T-helper 1 cell treated with Interleukin-12 subunit alpha and Interleukin-12 subunit beta and Interleukin-4 antibody, amounts not matched to agents 30 μg/mL and 1 μg/mL, for 36 hours (primary cell): ENCODE measurements at regions not wholly inside any gene's neighbourhood (a gene's known extent, or its start where the extent isn't known, plus 50 kb on each side); places are given as distances from the start of the nearest gene placed in this dataset.
"Not testable (repeated sequence)": the region's sequence is repeated elsewhere in the genome, so short reads cannot be mapped to it uniquely, and the experiment has no call there.

Source experiments
- H3K27ac Mint-ChIP-seq: one replicate; pipeline ENCODE4 v1.8.0; 2021; ENCODE audit warnings: mild to moderate bottlenecking, mixed read lengths
- H3K27me3 Mint-ChIP-seq: one replicate; pipeline ENCODE4 v1.8.0; 2021; ENCODE audit warnings: low read depth, mixed read lengths
- H3K36me3 Mint-ChIP-seq: one replicate; pipeline ENCODE4 v1.8.0; 2021; ENCODE audit warnings: low read depth, mixed read lengths
- H3K4me1 Mint-ChIP-seq: one replicate; pipeline ENCODE4 v1.8.0; 2021; ENCODE audit warnings: low read depth, mixed read lengths
- H3K4me3 Mint-ChIP-seq: one replicate; pipeline ENCODE4 v1.8.0; 2021; ENCODE audit warnings: mild to moderate bottlenecking, moderate library complexity, mixed read lengths
- H3K9me3 Mint-ChIP-seq: one replicate; pipeline ENCODE4 v1.8.0; 2021; ENCODE audit warnings: mixed read lengths

DNA sequence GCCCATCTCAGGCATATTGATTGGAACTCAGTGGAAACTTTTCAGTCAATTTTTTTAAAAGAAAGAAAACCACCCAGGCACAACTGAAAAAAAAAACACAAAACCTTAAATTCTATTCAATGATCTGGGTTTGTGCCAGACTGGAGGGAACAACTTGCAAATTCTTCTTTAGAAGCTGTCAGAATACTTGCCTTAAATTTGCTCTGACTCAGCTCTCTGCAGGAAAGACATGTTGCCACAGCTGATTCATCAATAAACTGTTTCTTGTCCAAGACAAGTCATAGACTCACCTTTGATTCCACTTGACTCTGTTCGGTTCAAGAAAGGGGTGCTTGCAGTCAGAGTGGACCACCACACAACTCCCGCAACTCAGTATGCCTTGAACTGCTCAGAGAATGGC lies 117.8 kb upstream of the F13A1 start:
- no peaks in the 10 kb centered on the region for H3K36me3 Mint-ChIP-seq
- no peak overlapping the region for H3K27ac Mint-ChIP-seq
- H3K27me3 Mint-ChIP-seq = peaks cover 4% of the 10 kb centered on the region
- H3K4me1 Mint-ChIP-seq = no peaks in the 10 kb centered on the region
- no peak overlapping the region for H3K4me3 Mint-ChIP-seq
- no peaks in the 10 kb centered on the region for H3K9me3 Mint-ChIP-seq

DNA sequence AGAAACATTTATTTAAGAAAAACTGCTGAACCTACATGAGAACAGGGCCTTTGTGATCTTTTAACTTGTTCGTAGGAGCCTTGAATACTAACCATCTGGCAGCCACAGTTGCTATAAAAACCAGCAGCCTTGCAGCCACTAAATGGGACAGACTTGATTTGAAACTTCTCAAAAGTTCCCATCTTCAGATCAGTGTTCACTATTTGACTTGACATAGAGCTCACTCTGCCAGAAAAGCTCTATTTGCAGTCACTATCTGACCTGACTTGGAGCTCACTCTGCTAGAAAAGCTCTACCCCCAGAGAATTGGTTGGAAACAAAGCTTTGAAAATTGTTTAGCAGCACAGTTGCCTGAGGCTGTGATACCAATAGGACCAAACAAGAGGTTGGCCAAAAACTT lies 119.3 kb upstream of the F13A1 start:
- Mint-ChIP-seq H3K27me3 (no peaks in the 10 kb centered on the region), H3K4me1 (no peaks in the 10 kb centered on the region), H3K36me3 (no peaks in the 10 kb centered on the region), H3K9me3 (peaks cover 3% of the 10 kb centered on the region), H3K4me3 (no peak overlapping the region), H3K27ac (no peak overlapping the region)

DNA sequence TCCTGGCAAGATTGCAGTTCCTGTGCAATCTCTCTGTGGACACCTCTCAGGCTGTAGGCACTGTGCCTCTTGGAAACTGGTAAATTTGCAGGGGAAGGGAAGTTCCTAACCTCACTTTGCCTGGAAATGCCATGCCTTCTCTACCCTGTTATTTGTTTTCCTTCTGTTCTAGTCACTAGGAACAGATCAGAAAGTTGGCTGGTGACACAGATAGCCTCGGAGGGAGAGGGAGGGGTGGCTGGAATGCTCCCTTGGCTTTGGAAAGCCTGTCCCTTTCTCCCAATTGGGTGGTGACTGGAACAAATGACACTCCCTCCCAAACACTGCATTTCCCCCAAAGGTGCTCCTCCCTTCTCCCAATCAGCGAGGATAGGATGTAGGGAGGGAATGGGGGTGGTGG lies 131.5 kb upstream of the F13A1 start:
- H3K4me3 Mint-ChIP-seq = no peak overlapping the region
- no peaks in the 10 kb centered on the region for H3K4me1 Mint-ChIP-seq
- peaks cover 12% of the 10 kb centered on the region for H3K27me3 Mint-ChIP-seq
- no peaks in the 10 kb centered on the region for H3K9me3 Mint-ChIP-seq
- no peaks in the 10 kb centered on the region for H3K36me3 Mint-ChIP-seq
- H3K27ac Mint-ChIP-seq = no peak overlapping the region

DNA sequence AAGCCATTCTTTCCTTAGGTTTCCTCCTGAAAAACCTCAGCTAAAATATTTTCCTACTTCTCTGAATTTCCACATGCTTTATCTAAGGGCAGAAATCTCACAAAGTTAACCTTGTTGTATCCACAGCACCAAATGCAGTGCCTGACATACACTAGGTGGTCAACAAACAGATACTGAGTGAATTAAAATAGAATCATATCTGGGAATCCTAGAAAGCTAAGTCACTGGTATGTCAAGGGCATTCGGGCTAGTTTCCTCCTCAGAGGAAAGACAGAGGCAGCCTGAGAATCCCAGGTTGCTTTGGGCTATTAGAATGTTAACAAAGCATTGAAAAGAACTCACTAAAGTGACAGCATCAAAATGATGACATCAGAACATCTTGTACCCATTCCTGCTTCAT lies 132.7 kb upstream of the F13A1 start:
- Mint-ChIP-seq H3K4me1 (no peaks in the 10 kb centered on the region), H3K27me3 (peaks cover 17% of the 10 kb centered on the region), H3K9me3 (no peaks in the 10 kb centered on the region), H3K4me3 (no peak overlapping the region), H3K36me3 (no peaks in the 10 kb centered on the region), H3K27ac (no peak overlapping the region)

DNA sequence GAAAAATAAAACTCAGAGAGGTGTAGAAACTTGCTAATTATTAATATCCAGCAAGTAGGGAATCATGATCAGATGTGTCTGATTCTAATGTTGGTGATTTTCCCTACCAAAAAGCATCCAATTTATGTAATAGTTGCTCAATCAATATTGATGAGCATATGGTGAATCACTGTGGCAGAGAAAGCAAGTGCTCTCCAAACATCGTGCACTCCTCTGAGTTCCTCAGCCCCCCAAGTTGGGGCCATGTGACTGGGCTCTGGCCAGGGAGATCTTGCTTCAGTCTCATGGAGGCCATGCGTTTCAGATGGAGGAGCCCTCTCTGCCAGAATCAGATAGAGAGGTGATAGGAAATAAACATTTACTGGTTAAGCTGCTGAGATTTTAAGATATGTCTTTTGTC lies 133.2 kb upstream of the LY86 start:
- H3K27me3 Mint-ChIP-seq = peaks cover 21% of the 10 kb centered on the region
- no peak overlapping the region for H3K27ac Mint-ChIP-seq
- peaks cover 4% of the 10 kb centered on the region for H3K9me3 Mint-ChIP-seq
- no peaks in the 10 kb centered on the region for H3K36me3 Mint-ChIP-seq
- no peaks in the 10 kb centered on the region for H3K4me1 Mint-ChIP-seq
- H3K4me3 Mint-ChIP-seq = no peak overlapping the region

DNA sequence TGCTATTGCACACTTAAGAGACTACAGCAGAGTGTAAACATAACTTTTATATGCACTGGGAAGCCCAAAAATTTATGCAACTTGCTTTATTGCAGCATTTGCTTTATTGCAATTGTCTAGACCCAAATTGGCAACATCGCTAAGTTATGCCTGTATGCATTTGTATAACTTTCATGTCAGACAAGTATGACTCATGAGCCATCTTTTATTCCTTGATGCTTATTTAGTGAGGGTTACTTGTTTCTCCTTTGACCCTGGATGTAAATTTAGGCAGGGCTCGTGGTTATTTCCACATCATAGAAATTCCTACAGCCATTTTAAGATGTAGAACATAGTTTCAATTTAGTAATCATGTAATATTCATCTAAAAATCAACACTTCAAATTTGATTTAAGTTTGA lies 130.3 kb upstream of the LY86 start:
- Mint-ChIP-seq H3K27ac (no peak overlapping the region), H3K27me3 (peaks cover 18% of the 10 kb centered on the region), H3K4me3 (no peak overlapping the region), H3K36me3 (no peaks in the 10 kb centered on the region), H3K9me3 (peaks cover 4% of the 10 kb centered on the region), H3K4me1 (no peaks in the 10 kb centered on the region)

DNA sequence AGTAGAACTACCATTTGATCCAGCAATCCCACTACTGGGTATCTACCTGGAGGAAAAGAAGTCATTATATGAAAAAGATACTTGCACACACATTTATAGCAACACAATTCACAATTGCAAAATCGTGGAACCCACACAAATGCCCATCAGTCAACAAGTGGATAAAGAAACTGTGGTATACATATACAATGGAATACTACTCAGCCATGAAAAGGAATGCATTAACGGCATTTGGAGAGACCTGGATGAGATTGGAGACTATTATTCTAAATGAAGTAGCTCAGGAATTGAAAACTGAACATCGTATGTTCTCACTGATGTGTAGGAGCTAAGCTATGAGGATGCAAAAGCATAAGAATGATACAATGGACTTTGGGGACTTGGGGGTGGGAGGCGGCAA lies 128.6 kb upstream of the LY86 start:
- not testable (repeated sequence) for H3K4me1 Mint-ChIP-seq, H3K4me3 Mint-ChIP-seq, H3K36me3 Mint-ChIP-seq, H3K27ac Mint-ChIP-seq, H3K9me3 Mint-ChIP-seq
- peaks cover 20% of the 10 kb centered on the region for H3K27me3 Mint-ChIP-seq

DNA sequence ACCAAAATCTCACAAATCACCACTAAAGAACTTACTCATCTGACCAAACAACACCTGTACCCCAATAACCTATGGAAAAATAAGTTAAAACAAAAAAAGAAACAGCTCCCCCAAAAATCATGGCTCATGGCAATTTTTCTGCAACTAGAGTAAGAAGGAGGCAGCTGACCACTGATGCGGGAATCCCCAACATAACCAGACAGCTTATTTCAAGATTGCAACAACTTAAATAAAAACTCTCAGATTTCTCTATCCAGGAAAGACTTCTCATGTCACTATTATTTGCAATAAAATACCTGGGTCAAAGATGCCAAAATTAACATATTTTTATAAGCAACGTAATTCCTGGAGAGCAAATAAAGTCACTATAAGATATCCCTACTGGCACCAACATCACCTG lies 128.1 kb upstream of the LY86 start:
- peaks cover 4% of the 10 kb centered on the region for H3K9me3 Mint-ChIP-seq

DNA sequence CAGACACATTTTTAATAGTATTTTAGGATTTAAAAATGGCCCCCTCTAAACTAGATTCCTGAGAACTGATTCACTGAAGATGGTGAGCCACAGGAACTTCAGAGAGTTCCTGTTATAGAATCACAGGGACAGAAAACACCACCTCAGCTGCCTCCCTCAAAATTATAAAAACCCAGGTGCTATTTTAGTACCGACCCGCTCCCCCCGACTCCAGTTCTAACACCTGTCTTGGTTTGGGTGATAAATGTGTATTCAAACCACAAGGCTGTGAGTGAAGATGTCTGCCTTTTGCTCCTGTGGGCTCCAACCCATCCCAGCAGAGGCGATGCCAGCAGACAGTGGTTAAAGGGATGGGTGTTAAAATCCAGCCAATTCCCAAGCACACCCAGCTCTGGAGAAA lies 127.4 kb upstream of the LY86 start:
- H3K27ac Mint-ChIP-seq = no peak overlapping the region
- H3K9me3 Mint-ChIP-seq = peaks cover 4% of the 10 kb centered on the region

More for the DNA sequence above, 128.1 kb upstream of the LY86 start:
- Mint-ChIP-seq H3K27me3 (peaks cover 20% of the 10 kb centered on the region), H3K4me3 (no peak overlapping the region), H3K27ac (no peak overlapping the region), H3K36me3 (no peaks in the 10 kb centered on the region), H3K4me1 (no peaks in the 10 kb centered on the region)

DNA sequence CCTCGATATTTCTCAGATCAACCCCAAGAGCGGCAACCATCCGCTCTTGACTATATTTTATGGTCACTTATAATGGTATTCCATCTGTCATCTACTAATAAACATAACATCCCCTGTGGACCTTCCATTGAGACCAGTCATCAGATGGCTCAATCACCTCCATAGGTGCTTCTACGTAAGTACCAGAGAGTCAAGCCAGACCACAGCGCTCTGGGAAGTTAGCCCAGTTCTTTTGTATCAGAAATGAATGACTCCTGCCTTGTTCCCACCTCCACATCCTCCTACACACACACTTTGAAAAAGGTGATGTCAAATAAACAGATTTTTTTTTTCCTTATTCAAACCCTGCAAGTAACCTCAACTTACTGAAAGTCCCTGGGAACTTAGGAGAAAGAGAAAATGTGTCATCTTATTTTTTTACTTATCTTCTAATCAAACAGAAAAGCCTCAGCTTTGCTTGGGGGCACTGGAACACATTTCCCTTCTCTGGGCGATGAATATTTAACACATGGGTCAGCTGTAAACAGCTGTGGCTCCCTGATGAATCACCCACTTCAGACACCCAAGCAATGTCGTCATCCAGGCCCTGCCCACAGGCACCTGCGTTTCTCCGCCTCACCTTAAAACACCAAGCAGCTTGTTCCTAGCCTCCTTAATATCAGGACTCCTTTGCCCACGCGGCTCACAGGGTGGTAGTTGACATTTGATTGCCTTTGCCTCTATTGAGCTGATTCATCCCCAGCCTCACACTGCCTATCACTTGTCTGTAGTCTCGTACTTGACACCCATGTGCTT lies 121.4 kb upstream of the LY86 start:
- peaks cover 14% of the 10 kb centered on the region for H3K27me3 Mint-ChIP-seq
- no peaks in the 10 kb centered on the region for H3K36me3 Mint-ChIP-seq
- no peaks in the 10 kb centered on the region for H3K9me3 Mint-ChIP-seq
- no peak overlapping the region for H3K27ac Mint-ChIP-seq
- H3K4me3 Mint-ChIP-seq = no peak overlapping the region
- no peaks in the 10 kb centered on the region for H3K4me1 Mint-ChIP-seq

More for the DNA sequence above, 127.4 kb upstream of the LY86 start:
- peaks cover 18% of the 10 kb centered on the region for H3K27me3 Mint-ChIP-seq
- no peaks in the 10 kb centered on the region for H3K36me3 Mint-ChIP-seq
- no peaks in the 10 kb centered on the region for H3K4me1 Mint-ChIP-seq
- H3K4me3 Mint-ChIP-seq = no peak overlapping the region

DNA sequence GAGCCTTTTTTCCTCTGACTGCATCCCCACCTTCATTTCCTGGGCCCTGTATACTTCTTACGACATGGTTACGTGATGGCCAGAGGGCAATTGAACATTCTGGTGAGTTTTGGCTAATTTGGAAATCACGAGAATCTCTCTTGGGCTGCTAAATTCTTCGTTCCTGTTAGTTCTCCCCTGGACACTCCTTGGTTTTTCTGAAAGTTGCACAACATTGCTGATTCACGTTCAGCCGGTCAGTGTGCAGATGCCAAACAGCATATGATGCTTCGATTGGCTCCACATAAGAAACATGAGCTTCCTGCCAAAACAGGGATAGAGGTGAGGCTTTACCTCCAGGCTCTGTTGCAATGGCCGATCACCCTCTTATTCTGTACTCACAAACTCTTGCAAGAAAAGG lies 119.4 kb upstream of the LY86 start:
- H3K27me3 Mint-ChIP-seq = peaks cover 10% of the 10 kb centered on the region
- no peak overlapping the region for H3K27ac Mint-ChIP-seq
- H3K4me1 Mint-ChIP-seq = no peaks in the 10 kb centered on the region
- H3K4me3 Mint-ChIP-seq = no peak overlapping the region
- no peaks in the 10 kb centered on the region for H3K9me3 Mint-ChIP-seq
- no peaks in the 10 kb centered on the region for H3K36me3 Mint-ChIP-seq

DNA sequence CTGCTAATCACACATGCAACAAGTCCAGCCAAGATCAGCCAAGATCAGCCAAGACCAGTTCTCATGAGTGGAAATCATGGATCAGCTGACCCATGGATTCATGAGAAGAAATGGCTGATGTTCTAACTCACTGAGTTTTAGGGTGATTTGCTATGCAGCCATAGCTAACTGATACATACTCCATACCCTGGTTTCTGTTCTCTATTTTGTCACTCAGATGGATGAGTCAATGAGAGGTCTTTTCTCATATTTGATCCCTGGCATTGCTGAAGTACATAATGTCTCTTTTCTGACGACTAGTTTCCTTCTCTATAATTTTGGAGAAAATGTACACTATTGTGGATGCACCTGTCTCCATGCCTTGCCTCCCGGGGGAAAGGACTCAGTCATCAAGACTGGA lies 118.4 kb upstream of the LY86 start:
- H3K4me1 Mint-ChIP-seq = no peaks in the 10 kb centered on the region
- H3K27me3 Mint-ChIP-seq = peaks cover 7% of the 10 kb centered on the region
- H3K27ac Mint-ChIP-seq = no peak overlapping the region
- no peaks in the 10 kb centered on the region for H3K36me3 Mint-ChIP-seq
- no peaks in the 10 kb centered on the region for H3K9me3 Mint-ChIP-seq
- H3K4me3 Mint-ChIP-seq = no peak overlapping the region

DNA sequence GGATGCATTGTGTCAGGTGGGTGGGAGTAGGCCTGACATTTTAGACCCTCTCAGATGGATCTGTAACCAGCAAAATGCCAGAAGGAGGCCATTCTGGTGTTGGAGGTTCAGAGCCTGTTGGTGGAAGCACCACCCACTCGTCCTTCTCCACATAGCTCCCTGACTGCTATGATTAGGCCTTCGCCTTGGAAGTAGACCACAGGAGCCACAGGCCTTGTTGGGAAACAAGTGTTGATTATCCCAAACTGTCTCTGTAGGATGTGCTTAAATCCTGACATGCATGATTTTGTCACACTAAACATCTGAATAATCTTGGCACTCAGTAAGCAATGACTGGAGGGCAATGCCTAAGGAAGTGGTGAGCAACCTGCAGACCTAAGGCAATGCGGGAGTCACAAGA lies 117.2 kb upstream of the LY86 start:
- H3K27ac Mint-ChIP-seq = no peak overlapping the region
- no peaks in the 10 kb centered on the region for H3K9me3 Mint-ChIP-seq
- peaks cover 13% of the 10 kb centered on the region for H3K27me3 Mint-ChIP-seq
- no peak overlapping the region for H3K4me3 Mint-ChIP-seq
- H3K36me3 Mint-ChIP-seq = no peaks in the 10 kb centered on the region
- no peaks in the 10 kb centered on the region for H3K4me1 Mint-ChIP-seq

DNA sequence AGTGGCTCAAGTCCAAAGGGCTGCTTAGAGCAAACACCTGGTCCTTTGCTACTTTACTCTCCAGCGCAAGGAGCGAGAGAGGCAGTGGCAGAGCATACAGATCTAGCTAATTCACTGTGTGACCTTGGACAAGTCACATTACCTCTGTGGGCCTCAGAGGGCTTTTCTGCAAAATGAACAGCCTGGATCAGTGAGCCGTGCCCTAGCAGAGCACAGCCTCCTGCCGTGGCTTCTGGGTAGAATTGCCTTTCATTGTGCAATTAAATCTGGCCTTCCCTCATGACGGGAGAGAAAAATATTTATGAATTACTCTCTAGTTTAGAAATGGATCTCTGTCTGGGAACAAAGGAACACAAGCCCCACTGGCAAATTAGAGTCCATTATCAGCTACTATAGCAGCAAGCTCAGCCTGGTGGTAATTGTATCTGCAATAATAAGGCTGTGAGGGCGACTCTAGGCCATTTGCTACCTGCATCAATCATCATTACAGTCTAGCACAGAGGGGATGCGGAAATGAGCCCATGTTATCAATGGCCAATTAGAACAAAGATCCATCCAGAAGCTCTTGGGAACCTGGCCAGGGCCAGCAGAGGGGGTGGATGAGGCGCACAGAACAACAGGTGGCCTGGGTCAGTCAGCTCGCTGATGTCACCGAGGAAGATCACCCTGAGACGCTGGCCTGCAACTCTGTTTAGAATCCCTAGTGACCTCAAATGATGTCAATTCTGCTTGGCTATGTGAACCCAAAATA lies 114.2 kb upstream of the LY86 start:
- Mint-ChIP-seq H3K27ac (no peak overlapping the region), H3K27me3 (peaks cover 30% of the 10 kb centered on the region), H3K4me3 (no peak overlapping the region), H3K4me1 (no peaks in the 10 kb centered on the region), H3K9me3 (no peaks in the 10 kb centered on the region), H3K36me3 (no peaks in the 10 kb centered on the region)

DNA sequence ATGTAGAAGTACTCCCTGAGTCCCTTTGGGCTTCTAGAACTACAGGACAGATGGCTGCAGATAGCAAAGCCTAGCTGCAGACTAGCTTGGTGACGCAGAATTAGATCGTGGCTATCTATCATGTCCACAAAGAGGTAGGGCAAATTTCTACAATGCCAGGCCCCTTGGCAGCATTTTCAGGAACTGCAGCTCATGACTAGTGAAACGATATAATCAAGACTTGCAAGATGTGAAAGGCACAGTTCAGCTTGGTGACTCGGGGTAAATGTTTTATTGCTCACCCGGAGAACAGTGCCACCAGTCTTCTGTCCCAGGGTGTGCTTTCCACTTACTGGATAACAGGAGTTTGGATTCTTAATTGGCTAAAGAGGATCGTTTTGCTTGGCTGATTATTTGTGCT lies 108.7 kb upstream of the LY86 start:
- H3K27me3 Mint-ChIP-seq = peaks cover 35% of the 10 kb centered on the region
- no peak overlapping the region for H3K27ac Mint-ChIP-seq
- H3K4me1 Mint-ChIP-seq = no peaks in the 10 kb centered on the region
- H3K9me3 Mint-ChIP-seq = no peaks in the 10 kb centered on the region
- H3K4me3 Mint-ChIP-seq = no peak overlapping the region
- no peaks in the 10 kb centered on the region for H3K36me3 Mint-ChIP-seq
